ENCODE measurements at regions not wholly inside any gene's neighbourhood (a gene's known extent, or its start where the extent isn't known, plus 50 kb on each side); places are given as distances from the start of the nearest gene placed in this dataset.

DNA sequence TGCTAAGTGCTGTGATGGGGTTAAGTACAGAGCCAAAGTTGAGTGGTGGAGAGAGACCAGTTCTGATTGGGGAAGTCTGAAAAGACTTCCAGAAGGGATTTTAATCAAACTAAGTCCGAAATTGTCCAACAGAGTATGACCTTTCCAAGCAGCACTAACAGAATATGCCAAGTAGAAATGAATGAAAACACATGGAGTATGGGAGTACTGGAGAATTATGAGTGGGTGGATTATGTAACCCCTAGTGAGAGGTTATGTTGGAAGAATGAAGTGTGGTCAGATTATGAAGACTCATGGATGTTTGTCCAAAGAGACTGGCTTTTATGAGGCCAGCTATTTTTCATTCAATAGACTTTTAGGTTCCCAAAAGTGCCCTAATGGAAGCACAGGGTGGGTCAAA, 94.0 kb upstream of the PLEKHA5 start:
- TF ChIP-seq CTCF (IDR thresholded peaks at IDR 0.05) (no peak), EP300 (IDR thresholded peaks at IDR 0.05) (no peak), POLR2AphosphoS5 (IDR thresholded peaks at IDR 0.05) (no peak), POLR2A (IDR thresholded peaks at IDR 0.05) (no peak)

Measured in stomach (tissue), 4 donors.